Stimulated activated CD4-positive, alpha-beta T cell treated with anti-CD3 and anti-CD28 coated beads, Interleukin-1b, Interleukin-23, amount 100 ng/mL, for 48 hours (primary cell): ENCODE measurements at regions not wholly inside any gene's neighbourhood (a gene's known extent, or its start where the extent isn't known, plus 50 kb on each side); places are given as distances from the start of the nearest gene placed in this dataset.
A peak's percentile ranks its signal among the peaks of the same experiment; 100 is the strongest.

ENCODE experiments used
- DNase-seq: peaks from one replicate; pipeline ENCODE4 v3.0.0-alpha.2; 2020

DNA sequence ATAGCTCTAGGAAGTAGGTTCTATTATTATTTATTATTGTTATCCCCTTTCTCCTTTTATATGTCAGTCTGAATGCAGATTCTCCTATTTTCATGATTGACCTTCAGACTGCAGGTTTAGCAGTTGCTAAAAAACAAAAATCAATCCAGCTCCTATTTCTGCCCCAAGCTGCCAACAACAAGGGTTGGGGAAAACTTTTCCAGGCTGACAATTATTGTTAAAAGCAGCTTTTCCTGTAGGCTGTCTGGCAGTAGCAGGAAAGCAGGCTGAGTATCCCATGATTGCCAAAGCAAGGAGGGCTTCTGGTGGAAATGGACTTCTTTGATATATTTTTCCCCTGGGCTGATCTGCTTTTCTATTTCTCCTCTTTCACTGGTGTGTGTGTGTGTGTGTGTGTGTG, 78.0 kb upstream of the CTLA4 start:
- no peak for DNase-seq

GRCh38 chr2:203790134-203790852, 77.3 kb upstream of the CTLA4 start:
- DNase-seq = no peak

DNA sequence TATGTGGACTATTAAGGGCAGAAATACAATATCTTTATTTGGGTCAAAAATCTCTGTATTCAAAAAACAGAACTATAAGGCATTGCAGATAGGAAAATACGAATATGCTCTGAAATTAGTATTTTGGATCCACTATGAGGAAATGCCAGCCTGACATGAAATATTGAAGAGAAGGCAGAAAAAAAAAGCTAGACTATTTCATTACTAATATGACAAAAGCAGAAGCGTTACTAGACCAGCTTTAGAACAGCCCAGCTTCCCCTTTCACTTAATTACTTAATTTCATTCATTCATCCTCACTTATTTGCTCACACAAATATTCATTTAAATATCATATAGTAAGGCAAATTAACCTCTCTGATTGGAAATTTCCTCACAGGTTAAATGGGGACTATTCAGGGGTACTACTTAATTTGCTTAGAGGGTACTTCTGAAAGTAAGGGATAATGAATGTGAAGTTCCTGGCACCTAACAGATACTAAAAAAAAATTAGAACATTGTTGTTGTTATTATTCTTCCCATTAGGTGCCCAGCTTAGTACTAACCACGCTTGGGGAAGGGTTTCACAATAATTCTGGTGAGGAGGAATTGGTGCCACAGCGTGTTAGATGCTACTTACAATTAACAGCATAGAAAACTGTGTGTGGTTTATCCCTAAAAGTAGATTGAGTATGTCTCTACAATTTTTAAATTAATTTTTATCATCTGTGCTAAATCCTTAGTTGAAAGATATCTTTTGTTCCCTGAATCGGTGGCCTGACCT, 71.1 kb upstream of the CTLA4 start:
- no peak for DNase-seq

DNA sequence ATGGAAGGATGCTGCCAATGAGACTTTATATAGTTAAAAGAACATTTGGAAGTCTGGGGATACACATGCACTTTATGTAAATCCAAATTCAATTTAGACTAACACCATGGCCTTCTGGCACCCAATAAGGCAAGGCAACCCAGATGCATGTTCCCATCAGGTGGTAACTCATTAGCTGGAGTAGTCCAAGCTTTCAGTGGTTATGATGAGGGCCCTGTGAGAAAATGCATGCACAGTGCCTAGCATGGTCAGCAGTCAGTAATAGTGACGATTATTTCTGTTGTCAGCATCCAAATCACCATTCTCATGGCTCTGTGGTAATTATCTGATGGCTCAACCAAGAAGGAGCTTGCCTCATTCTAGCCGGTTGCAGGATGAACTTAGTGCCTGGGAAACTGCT, 70.3 kb upstream of the CTLA4 start:
- DNase-seq = no peak

DNA sequence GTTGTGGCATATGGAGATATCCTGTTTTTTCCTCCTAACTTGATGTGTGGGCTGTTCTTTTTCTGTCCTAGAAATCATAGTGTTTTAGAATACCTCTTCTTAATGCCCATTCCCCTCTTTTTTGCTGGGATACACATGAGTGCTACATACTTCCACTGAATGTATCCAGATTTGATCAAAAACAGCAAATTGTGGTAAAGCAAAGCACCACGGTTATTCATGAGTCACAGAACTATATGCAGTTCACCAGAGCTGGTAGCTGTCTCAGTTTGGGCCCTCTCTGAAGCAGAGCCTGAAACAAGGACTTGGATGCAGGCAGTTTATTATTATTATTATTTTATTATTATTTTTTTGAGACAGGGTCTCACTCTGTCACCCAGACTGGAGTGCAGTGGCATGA, 69.9 kb upstream of the CTLA4 start:
- no peak for DNase-seq

DNA sequence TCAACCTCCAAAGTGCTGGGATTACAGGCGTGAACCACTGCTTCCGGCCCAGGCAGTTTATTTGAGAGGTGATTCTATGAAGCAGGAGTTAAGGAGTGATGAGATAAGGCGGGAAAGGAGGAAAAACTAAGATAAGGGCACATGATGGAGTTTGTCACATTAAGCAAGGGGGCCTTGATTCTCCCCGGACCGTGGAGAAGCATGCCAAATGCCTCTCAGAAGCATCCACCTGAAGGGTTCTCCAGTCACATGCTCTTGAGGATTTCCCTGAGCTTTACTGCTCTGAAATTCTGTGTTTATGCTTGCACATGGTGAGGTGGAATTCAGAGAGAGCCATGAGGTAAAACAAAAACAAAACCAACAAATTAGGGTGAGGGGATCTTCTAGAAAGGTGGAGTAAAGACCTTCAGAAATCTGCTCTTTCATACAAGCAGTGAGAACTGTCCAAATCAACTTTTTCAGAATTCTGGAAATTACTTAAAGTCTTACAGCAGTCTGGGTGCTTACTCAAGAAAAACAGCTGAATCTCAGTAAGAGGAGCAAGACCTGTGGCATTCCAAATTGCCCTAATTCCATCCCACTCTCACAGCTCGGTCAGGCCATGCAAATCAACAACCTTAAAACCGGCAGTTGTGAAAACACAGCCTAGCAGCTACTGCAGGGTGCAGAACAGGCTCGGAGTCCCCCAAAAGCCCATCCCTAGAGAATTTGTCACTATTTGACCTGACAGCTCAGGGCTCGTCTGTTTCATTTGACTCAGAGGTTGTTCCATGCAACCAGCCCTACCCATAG, 69.1 kb upstream of the CTLA4 start:
- DNase-seq = no peak

- DNase-seq = no peak
These were observed 67.7 kb upstream of the CTLA4 start for GRCh38 chr2:203799908-203800307.

DNA sequence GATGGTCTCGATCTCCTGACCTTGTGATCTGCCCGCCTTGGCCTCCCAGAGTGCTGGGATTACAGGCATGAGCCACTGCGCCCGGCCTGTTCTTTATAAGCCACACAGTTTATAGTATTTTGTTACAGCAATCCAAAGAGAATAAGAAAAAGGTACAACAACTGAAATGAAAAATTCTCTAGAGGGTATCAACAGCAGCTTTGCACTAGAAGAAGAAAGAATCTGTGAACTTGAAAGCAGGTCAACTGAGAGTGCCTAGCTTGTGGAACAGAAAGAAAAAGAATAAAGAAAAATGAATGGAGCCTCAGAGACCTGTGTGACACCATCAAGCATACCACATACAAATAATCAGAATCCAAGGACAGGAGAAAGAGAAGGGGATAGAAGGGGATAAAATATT, 66.8 kb upstream of the CTLA4 start:
- no peak for DNase-seq

GRCh38 chr2:203802342-203803052, 65.1 kb upstream of the CTLA4 start:
- DNase-seq = peak; percentile 72

- DNase-seq = no peak
These were observed 64.5 kb upstream of the CTLA4 start for GRCh38 chr2:203803053-203803429.

DNA sequence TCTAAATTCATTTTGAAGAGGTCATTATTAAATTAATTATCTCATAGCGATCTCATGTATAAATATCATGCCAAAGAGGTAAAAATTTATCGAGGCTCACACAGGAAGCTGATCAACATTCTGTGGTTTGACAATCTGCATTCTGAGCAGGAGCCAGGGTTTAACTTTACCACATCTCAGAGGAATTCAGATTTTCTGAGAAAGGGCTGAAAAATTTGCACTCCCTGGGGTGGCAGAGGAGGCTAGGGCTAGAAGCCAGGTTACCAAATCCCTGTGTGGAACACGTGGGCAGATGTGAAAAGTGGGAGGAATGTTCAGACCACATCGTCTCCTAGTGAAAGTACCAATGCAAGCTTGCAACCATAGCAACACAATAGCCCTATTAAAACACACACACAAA, 63.5 kb upstream of the CTLA4 start:
- DNase-seq = peak; percentile 46

DNA sequence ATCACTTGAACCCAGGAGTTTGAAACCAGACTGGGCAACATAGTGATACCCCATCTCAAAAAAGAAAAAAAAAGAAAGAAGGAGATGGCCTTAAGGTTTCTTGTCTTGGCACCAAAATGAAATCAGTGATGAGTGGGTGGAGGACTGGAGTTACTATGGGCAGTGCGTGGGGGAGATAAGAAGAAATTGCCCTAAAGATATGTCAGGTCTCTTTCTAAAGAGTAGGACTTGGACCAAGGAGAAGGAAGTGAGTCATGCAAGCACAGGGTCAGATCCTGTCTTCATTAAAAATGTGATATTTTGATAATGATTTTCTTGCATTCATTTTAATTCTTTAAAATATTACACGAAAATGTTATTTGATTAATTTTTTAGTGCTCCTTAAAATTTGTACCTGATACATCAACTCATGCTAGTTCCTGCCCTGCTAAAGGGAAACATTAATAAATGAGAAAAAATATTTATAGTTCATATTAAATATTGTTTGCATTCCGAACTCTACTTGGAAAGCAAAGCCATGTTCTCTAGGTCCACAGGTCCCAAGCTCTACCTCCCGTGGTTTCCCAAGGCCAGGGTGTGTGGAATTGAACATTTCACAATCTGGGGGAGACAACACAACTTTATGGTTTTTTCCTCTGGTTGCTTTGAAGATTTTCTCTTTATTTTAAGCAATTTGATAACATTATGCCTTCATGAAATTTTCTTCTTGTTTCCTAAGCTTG, 62.6 kb upstream of the CTLA4 start:
- DNase-seq = no peak

DNA sequence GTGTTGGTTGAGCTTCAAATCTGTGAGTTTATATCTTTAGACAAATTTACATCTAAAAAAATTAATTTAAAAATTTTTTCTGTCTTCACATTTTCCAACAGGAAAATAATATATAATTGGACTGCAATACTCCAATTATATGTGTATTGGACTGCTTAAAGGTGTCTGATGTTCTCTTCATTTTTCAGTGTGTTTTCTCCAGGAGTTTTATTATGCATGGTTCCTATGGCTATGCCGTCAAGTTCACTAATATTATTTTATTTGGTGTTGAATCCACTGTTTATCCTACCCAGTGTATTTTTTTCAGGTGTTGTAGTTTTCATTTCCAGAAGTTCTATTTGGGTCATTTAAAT, 62.1 kb upstream of the CTLA4 start:
- no peak for DNase-seq

GRCh38 chr2:203806761-203807160, 60.8 kb upstream of the CTLA4 start:
- no peak for DNase-seq

DNA sequence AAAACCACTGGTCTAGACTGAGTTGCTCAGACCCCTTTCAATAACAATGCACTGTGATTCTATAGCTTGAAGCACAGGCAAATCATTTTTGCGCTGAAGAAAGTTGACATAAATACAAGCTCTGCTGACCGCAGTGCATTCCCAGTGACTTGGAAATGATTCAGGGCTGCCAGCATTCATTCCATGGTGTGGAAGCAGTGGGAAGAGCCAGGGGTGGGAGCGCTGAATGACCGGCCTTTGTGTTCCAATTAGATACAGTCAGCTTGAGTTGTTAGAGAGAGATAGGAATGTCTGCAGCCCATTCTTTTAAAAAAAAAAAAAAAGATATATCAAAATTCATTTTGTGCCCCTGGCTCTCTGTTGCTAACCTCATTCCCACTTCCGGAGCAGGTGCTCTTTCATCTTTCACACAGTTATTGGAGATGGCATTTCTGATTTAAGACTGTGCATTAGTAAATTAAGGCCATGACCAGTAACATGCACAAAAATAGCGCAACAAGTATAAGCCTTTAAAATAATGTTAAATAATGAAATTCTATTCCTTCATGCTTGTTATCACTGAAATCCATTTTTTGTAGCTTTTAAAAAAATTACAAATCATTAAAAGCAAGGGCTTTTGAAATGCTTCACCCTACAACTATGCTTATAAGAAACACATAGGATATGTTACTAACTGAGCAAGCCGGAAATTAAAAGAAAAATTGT, 59.4 kb upstream of the CTLA4 start:
- no peak for DNase-seq

GRCh38 chr2:203809084-203809521, 58.5 kb upstream of the CTLA4 start:
- DNase-seq = no peak

GRCh38 chr2:203809991-203810510, 57.5 kb upstream of the CTLA4 start:
- no peak for DNase-seq

- peak; percentile 83 for DNase-seq
These were observed 55.9 kb upstream of the CTLA4 start for GRCh38 chr2:203811491-203812221.

DNA sequence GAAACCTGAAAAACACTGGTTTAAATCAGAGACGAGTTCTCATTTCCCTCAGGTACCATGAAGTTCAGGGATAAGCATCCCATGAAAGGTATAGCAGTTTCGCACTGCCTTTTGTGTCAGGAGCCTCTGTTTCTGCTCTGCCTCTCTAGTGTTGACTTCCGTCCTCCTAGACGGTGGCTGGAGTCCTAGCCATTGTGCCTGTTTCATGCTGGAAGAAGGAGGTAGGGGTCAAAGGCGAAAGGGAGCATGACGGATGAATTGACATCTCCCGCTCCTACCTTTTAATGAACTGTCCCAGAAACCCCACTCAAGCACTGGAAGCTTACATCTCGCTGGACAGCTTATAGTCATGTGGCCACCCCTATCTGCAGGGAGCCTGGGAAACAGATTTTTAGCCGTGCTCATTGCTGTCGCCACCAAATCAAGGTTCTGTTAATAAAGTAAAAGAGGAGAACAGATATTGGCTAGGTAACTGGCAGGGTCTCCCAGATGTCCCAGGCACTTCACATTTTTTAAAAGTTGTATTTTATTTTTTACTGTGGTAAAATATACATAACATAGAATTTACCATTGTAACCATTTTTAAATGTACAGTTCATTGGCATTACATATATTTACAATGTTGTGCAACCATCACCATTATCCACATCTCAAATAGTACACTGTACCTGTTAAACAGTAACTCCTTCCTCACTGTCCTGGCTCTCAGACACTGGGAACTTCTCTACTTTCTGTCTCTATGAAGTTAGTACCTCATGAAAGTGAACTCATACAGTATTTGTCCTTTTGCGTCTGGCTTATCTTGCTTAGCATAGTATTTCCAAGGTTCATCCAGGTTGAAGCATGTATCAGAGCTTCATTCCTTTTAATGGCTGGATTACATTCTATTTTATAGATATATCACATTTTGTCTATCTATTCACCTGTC, 55.0 kb upstream of the CTLA4 start:
- no peak for DNase-seq

GRCh38 chr2:203813684-203814083, 53.9 kb upstream of the CTLA4 start:
- DNase-seq = no peak
